ENCODE measurements at regions not wholly inside any gene's neighbourhood (a gene's known extent, or its start where the extent isn't known, plus 50 kb on each side); places are given as distances from the start of the nearest gene placed in this dataset.
"Not testable (repeated sequence)": the region's sequence is repeated elsewhere in the genome, so short reads cannot be mapped to it uniquely, and the experiment has no call there.

DNA sequence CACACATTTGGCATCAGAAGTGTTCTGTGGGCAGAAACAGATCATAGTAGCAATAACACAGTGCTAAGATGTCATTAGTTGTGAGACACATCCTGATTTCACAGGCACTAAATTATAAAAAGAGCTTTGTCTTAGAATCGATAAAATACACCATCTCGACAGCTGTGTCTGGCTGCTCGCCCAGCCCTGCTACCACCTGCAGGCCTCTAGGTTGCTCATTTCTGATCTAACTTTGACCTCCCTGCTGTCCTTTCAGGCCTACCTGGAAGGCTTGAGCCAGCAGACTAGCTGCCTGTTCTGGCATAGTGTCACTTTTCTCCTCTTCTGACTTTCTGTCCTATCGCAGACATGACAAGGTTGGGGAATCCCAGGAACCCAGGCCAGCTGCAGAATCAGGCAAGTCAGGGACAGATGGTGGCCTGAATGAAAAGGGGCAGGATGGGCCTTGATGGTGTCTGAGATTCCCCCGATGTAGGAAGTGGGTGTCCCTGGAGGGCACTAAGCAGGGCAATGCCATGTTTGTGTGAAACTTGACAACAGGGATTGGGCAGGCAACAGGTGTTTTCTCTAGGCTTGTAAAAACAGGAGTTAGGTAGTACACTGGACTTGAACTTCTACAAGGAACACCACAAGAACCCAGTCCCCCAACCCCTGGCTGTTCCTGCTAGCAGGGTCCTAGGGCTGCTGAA is 66.6 kb upstream of the RHOU start:
- DNase-seq (ENCODE audit: low spot score) = no peak

DNA sequence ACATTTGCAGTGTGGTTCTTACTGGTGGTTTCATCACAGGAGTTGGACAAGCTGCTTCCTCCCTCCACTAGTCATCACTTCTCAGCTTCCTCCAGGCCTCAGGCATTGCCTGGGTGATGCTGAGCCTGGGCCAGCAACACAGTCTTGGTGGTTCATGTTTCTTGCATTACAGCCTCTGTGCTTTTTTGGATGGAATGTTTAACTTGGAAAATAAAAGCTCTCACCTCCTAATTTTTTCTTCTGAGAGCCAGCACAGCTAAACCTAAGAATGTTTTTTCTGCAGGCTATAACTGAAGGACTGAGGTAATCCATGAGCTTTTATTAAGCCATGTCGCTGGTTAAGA is 66.1 kb upstream of the RHOU start:
- no peak for DNase-seq (ENCODE audit: low spot score)

GRCh38 chr1:228681076-228681565 is 54.2 kb upstream of the RHOU start:
- not testable (repeated sequence) for DNase-seq (ENCODE audit: low spot score)

GRCh38 chr1:228683428-228683827 is 51.9 kb upstream of the RHOU start:
- DNase-seq (ENCODE audit: low spot score) = no peak

- no peak for DNase-seq (ENCODE audit: low spot score)
Measured at GRCh38 chr1:228684607-228685006, 50.7 kb upstream of the RHOU start.

GRCh38 chr1:228685081-228685660 is 50.1 kb upstream of the RHOU start:
- DNase-seq (ENCODE audit: low spot score) = no peak

Small RNA genes lying in the stretch of these regions (small RNA-seq; reads per million reads assigned to genes)
- 0 reads per million in 2 experiments for gene RF00432
- gene RNA5S10 = 0 reads per million in 2 experiments
- gene RNA5S11 = 0 reads per million in 2 experiments
- gene RNA5S12 = 0 reads per million in 2 experiments
- 0 reads per million in 2 experiments for gene RNA5S13
- 0 reads per million in 2 experiments for gene RNA5S14
- 0 reads per million in 2 experiments for gene RNA5S15
- gene RNA5S16 = 0 reads per million in 2 experiments
- gene RNA5S17 = 0 reads per million in 2 experiments
- 0 reads per million in 2 experiments for gene RNA5S2
- 0 reads per million in 2 experiments for gene RNA5S3
- 0 reads per million in 2 experiments for gene RNA5S4
- gene RNA5S5 = 0 reads per million in 2 experiments
- gene RNA5S6 = 0 reads per million in 2 experiments
- gene RNA5S7 = 0 reads per million in 2 experiments
- 0 reads per million in 2 experiments for gene RNA5S8
- 0 reads per million in 2 experiments for gene RNA5S9
- gene RNA5SP18 = 0 to 0.04 reads per million in 2 experiments
